Right lobe of liver (tissue), 4 donors: ENCODE measurements at regions not wholly inside any gene's neighbourhood (a gene's known extent, or its start where the extent isn't known, plus 50 kb on each side); places are given as distances from the start of the nearest gene placed in this dataset.
"Not testable (repeated sequence)": the region's sequence is repeated elsewhere in the genome, so short reads cannot be mapped to it uniquely, and the experiment has no call there.

Experiments
- CTCF ChIP-seq, 4 donors: fragments of 200-600 bp in 3 of 4; fragments of 450-650 bp in 1 of 4; IDR thresholded peaks; one replicate each; pipeline versions ENCODE4 v1.5.1 to v1.8.0; 2016 to 2022; ENCODE audit warnings: antibody characterized with exemption in 4 of 4, mild to moderate bottlenecking in 2 of 4
- POLR2A ChIP-seq: fragments of 450-650 bp; IDR thresholded peaks from one replicate; pipeline ENCODE4 v1.6.1; 2017; ENCODE audit warnings: antibody characterized with exemption, mild to moderate bottlenecking
- donor health status: DM: no; HTN: no; CAD: no.
- donor health status: DM: no; HTN: no; CAD: no.
- donor health status: DM: no; HTN: yes; CAD: no.

DNA sequence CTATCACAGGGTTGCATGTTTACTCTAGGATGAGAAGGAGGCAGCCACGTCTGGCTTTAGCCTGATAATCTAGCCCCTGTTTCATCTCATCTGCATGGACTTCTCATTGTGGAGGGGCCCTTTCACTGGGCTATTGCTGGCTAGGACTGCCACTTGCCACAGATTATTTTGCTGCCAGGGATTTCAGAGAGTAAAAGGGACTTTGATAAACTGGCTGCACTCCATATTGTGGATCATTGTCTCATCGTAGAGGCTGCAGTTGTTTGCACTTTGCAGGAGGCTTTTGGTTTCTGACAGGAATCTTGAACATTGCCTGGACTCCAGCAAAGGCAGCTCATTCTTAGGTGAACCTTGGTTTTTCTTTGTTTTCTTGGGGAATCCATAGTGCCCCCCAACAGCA is 234.8 kb downstream of the TSPY10 start:
- TF ChIP-seq CTCF (IDR thresholded peaks at IDR 0.05); POLR2A: not testable (repeated sequence)
